Loucy (cell line): ENCODE measurements at regions not wholly inside any gene's neighbourhood (a gene's known extent, or its start where the extent isn't known, plus 50 kb on each side); places are given as distances from the start of the nearest gene placed in this dataset.

Experiments
- EZH2phosphoT487 ChIP-seq: fragments of 200-600 bp; IDR thresholded peaks from 2 replicates; pipeline ENCODE4 v1.6.1; 2018; ENCODE audit warnings: antibody characterized with exemption, mild to moderate bottlenecking, moderate library complexity, borderline replicate concordance
- TF ChIP-seq, protein P1 (sequence below): fragments of 200-600 bp; sonication (generic); conservative IDR thresholded peaks from 2 replicates; pipeline ENCODE4 v1.5.1; 2014; ENCODE audit warnings: mild to moderate bottlenecking, antibody characterized with exemption, low read length

DNA sequence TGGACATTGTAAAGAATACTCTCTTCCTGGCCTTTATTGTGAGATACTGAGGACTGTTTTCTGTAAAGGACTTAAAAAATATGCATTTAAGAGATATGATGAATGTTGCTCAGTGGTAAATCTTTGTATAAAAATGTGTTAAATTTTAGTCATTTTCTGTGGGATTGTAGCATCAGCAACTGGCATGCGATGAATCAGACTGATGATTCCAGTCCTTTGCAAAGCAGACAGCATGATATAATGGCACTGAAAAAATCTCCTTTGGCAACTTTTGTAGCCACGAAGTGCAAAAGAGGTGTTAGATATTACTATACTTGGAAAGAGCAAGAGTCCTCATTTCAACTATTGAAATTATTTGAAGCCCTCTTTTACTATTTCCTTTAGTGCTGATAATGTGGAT is 678.7 kb downstream of the PLCL1 start:
- TF ChIP-seq, protein P1, sequence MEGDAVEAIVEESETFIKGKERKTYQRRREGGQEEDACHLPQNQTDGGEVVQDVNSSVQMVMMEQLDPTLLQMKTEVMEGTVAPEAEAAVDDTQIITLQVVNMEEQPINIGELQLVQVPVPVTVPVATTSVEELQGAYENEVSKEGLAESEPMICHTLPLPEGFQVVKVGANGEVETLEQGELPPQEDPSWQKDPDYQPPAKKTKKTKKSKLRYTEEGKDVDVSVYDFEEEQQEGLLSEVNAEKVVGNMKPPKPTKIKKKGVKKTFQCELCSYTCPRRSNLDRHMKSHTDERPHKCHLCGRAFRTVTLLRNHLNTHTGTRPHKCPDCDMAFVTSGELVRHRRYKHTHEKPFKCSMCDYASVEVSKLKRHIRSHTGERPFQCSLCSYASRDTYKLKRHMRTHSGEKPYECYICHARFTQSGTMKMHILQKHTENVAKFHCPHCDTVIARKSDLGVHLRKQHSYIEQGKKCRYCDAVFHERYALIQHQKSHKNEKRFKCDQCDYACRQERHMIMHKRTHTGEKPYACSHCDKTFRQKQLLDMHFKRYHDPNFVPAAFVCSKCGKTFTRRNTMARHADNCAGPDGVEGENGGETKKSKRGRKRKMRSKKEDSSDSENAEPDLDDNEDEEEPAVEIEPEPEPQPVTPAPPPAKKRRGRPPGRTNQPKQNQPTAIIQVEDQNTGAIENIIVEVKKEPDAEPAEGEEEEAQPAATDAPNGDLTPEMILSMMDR = no peak
- TF ChIP-seq EZH2phosphoT487 = no peak
